ENCODE measurements at regions not wholly inside any gene's neighbourhood (a gene's known extent, or its start where the extent isn't known, plus 50 kb on each side); places are given as distances from the start of the nearest gene placed in this dataset.

DNA sequence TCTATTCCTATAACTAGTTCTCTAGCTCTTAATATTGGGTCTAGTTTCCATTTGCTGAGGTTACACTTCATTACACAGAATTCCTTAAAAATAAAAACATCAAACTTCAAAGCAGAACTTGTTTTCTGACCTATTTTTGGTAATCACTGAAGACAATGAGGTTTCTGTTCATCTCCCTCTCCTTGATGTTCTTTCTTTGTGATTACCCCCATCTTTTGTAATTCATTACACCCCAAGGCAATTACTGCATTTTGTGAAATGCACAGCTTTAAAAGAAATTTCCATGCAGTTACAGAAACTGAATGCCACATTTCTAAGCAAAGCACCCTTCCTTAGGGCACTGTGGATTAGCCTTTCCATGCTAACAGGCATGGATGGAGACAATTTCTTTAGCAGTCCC lies 363.2 kb upstream of the RND3 start:
- H3K79me1 ChIP-seq (ENCODE audit: insufficient read depth, low read depth, low read length, poor library complexity, severe bottlenecking), result no peaks in the 10 kb centered on the region

More for the DNA sequence above, 363.2 kb upstream of the RND3 start:
- H3T11ph ChIP-seq (ENCODE audit: low read length), result no peak overlapping the region
- H3K27ac ChIP-seq (ENCODE audit: insufficient read length, low read depth, low read length), result no peak overlapping the region
- no peaks in the 10 kb centered on the region for H3K27me3 ChIP-seq (ENCODE audit: insufficient read depth, low read length)
- H2BK5ac ChIP-seq (ENCODE audit: insufficient read length, low read length), result no peak overlapping the region
- H3K9me3 ChIP-seq (ENCODE audit: control insufficient read depth, low read depth, low read length), result no peaks in the 10 kb centered on the region
- H2AK5ac ChIP-seq (ENCODE audit: insufficient read length, low read length), result no peak overlapping the region
- no peak overlapping the region for H3K56ac ChIP-seq (ENCODE audit: insufficient read length, low read depth, low read length)
- H4K5ac ChIP-seq (ENCODE audit: insufficient read length, low read depth, low read length), result no peak overlapping the region
- no peaks in the 10 kb centered on the region for H4K20me1 ChIP-seq (ENCODE audit: control insufficient read depth, insufficient read depth, insufficient read length)
- Mint-ChIP-seq H3K9me3 (peaks cover 8 to 29% of the 10 kb centered on the region in 2 experiments), H3K36me3 (ENCODE audit: insufficient read depth in 1 of 3, low read depth in 3 of 3) (peaks cover 7 to 31% (median 30%) of the 10 kb centered on the region in 3 experiments), H3K4me1 (peaks cover 34 to 47% of the 10 kb centered on the region in 2 experiments), H3K27me3 (ENCODE audit: low read depth) (peaks cover 4% of the 10 kb centered on the region; the same call in 1 of the 2 replicates), H3K4me3 (no peak overlapping the region), H3K27ac (no peak overlapping the region)
- no peak overlapping the region for H4K91ac ChIP-seq (ENCODE audit: insufficient read length, low read depth, low read length)
- no peak for DNase-seq
- H2AFZ ChIP-seq (ENCODE audit: low read length), result no peak overlapping the region
- H2BK20ac ChIP-seq (ENCODE audit: low read depth, low read length, poor library complexity, severe bottlenecking), result no peak overlapping the region
- no peak overlapping the region for H3K9ac ChIP-seq (ENCODE audit: extremely low read depth, insufficient read length, low read length)
- no peak overlapping the region for H3K4ac ChIP-seq (ENCODE audit: low read depth, low read length)
- H3K18ac ChIP-seq (ENCODE audit: insufficient read length, low read depth, low read length), result no peak overlapping the region
- H2BK15ac ChIP-seq (ENCODE audit: low read depth, low read length), result no peak overlapping the region
- no peak overlapping the region for H2BK120ac ChIP-seq (ENCODE audit: low read depth, low read length, poor library complexity, severe bottlenecking)
- TF ChIP-seq, protein P1, sequence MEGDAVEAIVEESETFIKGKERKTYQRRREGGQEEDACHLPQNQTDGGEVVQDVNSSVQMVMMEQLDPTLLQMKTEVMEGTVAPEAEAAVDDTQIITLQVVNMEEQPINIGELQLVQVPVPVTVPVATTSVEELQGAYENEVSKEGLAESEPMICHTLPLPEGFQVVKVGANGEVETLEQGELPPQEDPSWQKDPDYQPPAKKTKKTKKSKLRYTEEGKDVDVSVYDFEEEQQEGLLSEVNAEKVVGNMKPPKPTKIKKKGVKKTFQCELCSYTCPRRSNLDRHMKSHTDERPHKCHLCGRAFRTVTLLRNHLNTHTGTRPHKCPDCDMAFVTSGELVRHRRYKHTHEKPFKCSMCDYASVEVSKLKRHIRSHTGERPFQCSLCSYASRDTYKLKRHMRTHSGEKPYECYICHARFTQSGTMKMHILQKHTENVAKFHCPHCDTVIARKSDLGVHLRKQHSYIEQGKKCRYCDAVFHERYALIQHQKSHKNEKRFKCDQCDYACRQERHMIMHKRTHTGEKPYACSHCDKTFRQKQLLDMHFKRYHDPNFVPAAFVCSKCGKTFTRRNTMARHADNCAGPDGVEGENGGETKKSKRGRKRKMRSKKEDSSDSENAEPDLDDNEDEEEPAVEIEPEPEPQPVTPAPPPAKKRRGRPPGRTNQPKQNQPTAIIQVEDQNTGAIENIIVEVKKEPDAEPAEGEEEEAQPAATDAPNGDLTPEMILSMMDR (conservative IDR thresholded peaks at IDR 0.05), result no peak
- no peak overlapping the region for H3K4me2 ChIP-seq (ENCODE audit: insufficient read depth, insufficient read length, low read length)
- H3K23ac ChIP-seq (ENCODE audit: insufficient read length, low read depth, low read length), result no peak overlapping the region
- H4K8ac ChIP-seq (replicated peaks; ENCODE audit: insufficient read length, low read depth, low read length), result no peak overlapping the region
- H3K79me2 ChIP-seq (ENCODE audit: insufficient read depth, low read length), result no peaks in the 10 kb centered on the region
- peaks cover 6% of the 10 kb centered on the region; the same call in 1 of the 2 replicates for H3K4me1 ChIP-seq (ENCODE audit: insufficient read depth, low read length)
- no peaks in the 10 kb centered on the region for H3K23me2 ChIP-seq (ENCODE audit: insufficient read length, low read depth, low read length, poor library complexity, severe bottlenecking)
- H3K14ac ChIP-seq (ENCODE audit: insufficient read depth, low read length), result no peak overlapping the region
- no peak overlapping the region for H2BK12ac ChIP-seq (ENCODE audit: insufficient read length, low read depth, low read length)

Measured in H9 (cell line).